Hepatocyte (in vitro differentiated cells): ENCODE measurements at regions not wholly inside any gene's neighbourhood (a gene's known extent, or its start where the extent isn't known, plus 50 kb on each side); places are given as distances from the start of the nearest gene placed in this dataset.

Experiments used
- CTCF ChIP-seq: fragments of 200-600 bp; sonication (generic); IDR thresholded peaks from 2 replicates; pipeline ENCODE4 v1.5.1; 2016; ENCODE audit warnings: antibody characterized with exemption, mild to moderate bottlenecking; ENCODE audit not compliant: poor library complexity
- EZH2 ChIP-seq: fragments of 200-600 bp; sonication (generic); IDR thresholded peaks from 2 replicates; pipeline ENCODE4 v1.6.1; 2016; ENCODE audit warnings: antibody characterized with exemption, mild to moderate bottlenecking, borderline replicate concordance

- TF ChIP-seq EZH2 (no peak), CTCF (no peak)
Observed at GRCh38 chr2:173614265-173614930, 259.7 kb downstream of the CDCA7 start.
